Fibroblast of the aortic adventitia (primary cell): ENCODE measurements at regions not wholly inside any gene's neighbourhood (a gene's known extent, or its start where the extent isn't known, plus 50 kb on each side); places are given as distances from the start of the nearest gene placed in this dataset.

ENCODE experiments used
- DNase-seq: peaks from one replicate; pipeline ENCODE4 v3.0.0-alpha.2; 2010; ENCODE audit warnings: low read depth
- H3K4me3 ChIP-seq: 2 replicates; pipeline ENCODE4 v1.5.1; 2011; ENCODE audit warnings: low read depth, mild to moderate bottlenecking, control low read depth, low read length, moderate library complexity
- TF ChIP-seq, protein P1 (sequence below): IDR thresholded peaks from 2 replicates; pipeline ENCODE4 v1.5.1; 2011; ENCODE audit warnings: mild to moderate bottlenecking, low read length, control low read depth, inconsistent platforms; ENCODE audit not compliant: insufficient read depth

DNA sequence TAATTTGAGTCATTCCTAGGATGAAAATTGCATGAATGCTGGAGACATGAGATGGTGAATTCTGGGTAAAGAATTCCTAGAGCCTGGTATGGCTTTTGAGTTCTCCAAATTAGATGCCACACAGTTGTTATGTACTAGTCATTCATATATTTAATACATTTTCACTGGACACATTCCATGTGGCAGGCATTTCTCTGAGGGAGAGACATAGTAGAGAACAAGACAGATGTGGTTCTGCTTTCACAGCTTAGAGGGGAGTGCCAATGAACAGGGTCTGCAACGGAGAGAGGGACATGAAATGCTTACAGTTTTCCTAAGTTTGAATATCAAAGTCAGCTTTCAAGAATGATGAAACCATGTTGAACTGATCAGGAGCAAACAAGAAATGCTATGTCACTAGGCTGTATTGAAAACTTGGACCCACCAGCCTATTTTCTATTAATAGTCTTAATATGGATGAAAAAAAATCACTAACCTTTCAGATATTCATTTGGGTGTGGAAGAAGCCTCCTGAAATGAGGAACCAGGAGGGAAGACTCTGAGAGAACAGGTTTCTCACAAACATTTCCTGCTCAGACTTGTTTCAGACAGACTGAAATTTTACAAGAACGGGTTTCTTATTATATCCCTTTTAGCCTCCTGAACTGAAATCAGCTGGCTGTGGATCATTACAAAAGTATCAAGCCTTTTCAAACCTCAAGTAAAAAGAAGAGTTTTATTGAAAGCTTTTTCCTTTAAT is 276.0 kb upstream of the TET2 start:
- TF ChIP-seq, protein P1, sequence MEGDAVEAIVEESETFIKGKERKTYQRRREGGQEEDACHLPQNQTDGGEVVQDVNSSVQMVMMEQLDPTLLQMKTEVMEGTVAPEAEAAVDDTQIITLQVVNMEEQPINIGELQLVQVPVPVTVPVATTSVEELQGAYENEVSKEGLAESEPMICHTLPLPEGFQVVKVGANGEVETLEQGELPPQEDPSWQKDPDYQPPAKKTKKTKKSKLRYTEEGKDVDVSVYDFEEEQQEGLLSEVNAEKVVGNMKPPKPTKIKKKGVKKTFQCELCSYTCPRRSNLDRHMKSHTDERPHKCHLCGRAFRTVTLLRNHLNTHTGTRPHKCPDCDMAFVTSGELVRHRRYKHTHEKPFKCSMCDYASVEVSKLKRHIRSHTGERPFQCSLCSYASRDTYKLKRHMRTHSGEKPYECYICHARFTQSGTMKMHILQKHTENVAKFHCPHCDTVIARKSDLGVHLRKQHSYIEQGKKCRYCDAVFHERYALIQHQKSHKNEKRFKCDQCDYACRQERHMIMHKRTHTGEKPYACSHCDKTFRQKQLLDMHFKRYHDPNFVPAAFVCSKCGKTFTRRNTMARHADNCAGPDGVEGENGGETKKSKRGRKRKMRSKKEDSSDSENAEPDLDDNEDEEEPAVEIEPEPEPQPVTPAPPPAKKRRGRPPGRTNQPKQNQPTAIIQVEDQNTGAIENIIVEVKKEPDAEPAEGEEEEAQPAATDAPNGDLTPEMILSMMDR: no peak
- H3K4me3 ChIP-seq: no peak overlapping the region
- DNase-seq: no peak

DNA sequence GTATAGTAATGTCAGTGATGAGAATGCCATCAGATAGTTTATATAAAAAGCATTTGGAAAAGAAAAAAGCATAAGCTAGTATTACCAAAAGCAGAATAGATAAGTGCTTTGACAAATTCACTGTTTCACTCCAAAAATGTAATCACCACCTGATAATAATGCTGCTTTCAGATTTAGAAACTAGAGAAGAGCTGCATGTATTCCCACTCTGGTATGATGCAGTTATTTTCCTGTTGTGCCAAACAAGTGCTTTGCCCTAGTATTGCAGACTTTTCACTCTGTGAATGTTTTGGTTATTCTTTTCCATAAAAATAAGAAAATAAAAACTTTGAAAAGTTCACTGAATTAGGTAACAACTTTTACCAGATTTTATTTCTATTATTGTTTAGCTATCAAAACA is 267.7 kb upstream of the TET2 start:
- TF ChIP-seq, protein P1: no peak
- no peak overlapping the region for H3K4me3 ChIP-seq
- DNase-seq: no peak

DNA sequence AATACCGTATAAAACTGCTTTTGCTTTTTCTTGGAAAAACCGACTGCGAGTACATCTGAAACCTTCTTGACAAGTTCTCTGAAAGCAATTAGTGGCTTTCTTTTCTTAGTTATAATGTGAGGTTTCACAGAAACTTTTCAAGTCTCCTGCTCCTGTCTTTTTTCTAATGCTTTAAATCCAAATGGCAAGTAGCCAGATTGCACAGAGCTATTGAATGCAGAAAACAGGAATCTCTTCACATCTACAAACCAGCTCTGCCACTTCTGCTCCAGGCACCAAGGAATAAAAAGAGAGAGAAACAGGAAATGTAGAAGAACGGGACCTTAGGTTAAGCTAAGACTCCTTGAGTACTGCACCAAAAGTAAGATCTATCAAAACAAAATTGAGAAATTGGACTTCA is 267.3 kb upstream of the TET2 start:
- TF ChIP-seq, protein P1: no peak
- peak; percentile 18 for DNase-seq

DNA sequence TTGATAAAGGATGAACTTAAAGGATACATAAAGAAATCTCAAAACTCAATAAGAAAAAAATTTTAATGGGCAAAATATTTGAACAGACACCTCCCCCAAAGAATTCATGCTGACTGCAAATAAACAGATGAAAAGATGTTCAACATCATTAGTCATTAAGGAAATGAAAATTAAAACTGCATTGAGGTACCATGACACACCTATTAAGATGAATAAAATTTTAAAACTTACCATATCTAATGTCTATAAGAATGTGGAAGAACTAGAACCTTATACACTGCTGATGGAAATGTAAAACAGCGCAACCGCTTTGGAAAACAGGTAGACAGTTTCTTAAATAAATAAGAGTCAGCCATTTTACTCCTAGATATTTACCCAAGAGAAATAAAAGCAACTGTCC is 266.8 kb upstream of the TET2 start:
- TF ChIP-seq, protein P1: no peak
- DNase-seq: no peak
- H3K4me3 ChIP-seq: no peak overlapping the region

More for the DNA sequence above, 267.3 kb upstream of the TET2 start:
- no peak overlapping the region for H3K4me3 ChIP-seq

DNA sequence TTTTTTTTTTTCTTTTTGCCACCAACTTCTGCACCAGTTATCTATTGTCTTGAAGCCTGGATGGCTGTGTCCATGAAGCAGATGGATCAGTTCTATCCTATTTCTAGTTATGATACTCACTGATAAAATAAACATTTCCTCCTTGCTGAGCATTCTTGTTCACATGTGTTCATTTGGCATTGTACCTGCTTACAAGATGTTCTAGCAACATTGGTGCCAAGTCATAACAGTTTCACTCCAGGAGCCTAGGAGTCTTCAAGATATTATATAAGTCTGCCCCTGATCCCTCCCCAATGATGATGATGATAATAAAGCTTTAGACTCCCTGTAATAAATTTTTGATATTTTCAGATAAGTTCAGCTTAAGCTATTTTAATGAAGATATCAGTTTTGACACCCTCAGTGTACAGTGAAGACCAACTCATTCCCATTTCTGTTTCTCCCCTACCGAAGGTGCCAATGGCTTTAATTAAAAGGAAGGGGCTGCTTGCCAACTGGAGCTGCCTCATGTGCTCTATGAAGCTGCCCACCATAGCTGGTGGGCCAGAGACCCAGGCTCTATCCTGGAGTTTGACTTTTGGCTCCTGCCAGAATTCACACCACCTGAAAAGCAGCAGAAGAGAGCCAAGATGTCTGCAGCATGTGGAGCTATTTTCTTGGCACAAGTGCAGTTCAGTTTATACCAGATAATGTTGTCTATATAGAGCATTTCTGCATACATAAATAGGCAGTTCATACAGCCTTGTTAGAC is 265.4 kb upstream of the TET2 start:
- DNase-seq: no peak
- H3K4me3 ChIP-seq: no peak overlapping the region
- TF ChIP-seq, protein P1: no peak

DNA sequence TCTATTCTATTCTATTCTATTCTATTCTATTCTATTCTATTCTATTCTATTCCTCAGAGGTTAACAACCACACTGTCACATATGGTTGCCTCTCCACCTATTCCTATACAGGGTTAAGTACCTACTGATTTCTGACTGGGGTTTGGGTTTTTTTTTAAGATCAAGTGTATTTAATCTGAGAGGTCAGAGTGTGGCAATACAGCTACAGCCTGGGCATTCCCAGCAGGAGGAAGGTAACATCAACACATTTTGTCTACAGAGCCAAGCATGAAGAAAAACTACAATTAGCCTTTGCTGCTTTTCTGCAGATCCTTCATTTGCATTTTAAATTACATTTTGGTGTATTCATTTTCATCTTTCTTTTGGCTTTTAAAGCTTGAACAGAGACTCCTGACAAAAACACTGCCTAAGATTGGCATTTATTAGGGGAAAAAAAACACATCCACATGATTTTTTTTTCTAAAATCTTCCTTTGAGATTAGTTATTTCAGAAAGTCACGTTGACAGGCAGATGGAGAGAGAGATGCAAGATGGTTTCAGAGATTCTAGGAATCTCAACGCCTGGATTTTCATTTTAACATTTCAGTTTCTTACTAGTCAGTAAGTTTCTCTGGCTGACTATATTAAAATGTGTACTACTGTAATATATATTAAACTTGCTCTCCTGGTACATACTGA is 255.9 kb upstream of the TET2 start:
- no peak overlapping the region for H3K4me3 ChIP-seq
- TF ChIP-seq, protein P1: no peak
- DNase-seq: no peak
